SIG-M5 (cell line): ENCODE measurements at regions not wholly inside any gene's neighbourhood (a gene's known extent, or its start where the extent isn't known, plus 50 kb on each side); places are given as distances from the start of the nearest gene placed in this dataset.
"Not testable (repeated sequence)": the region's sequence is repeated elsewhere in the genome, so short reads cannot be mapped to it uniquely, and the experiment has no call there.

ENCODE experiments used
- DNase-seq: peaks from one replicate; lab custom pipeline; 2025; lab: John Stamatoyannopoulos, UW

GRCh38 chr21:35164971-35165483 lies 115.9 kb upstream of the RUNX1 start:
- no peak for DNase-seq

- no peak for DNase-seq
Measured at GRCh38 chr21:35164380-35164779, 115.3 kb upstream of the RUNX1 start.

GRCh38 chr21:35163411-35163810 lies 114.3 kb upstream of the RUNX1 start:
- DNase-seq: no peak

GRCh38 chr21:35162831-35163230 lies 113.7 kb upstream of the RUNX1 start:
- DNase-seq: no peak

GRCh38 chr21:35159881-35160280 lies 110.8 kb upstream of the RUNX1 start:
- no peak for DNase-seq

- not testable (repeated sequence) for DNase-seq
Measured at GRCh38 chr21:35157374-35157773, 108.3 kb upstream of the RUNX1 start.

- DNase-seq: no peak
Measured at GRCh38 chr21:35156293-35157278, 107.5 kb upstream of the RUNX1 start.

- no peak for DNase-seq
Measured at GRCh38 chr21:35154788-35155187, 105.7 kb upstream of the RUNX1 start.

- no peak for DNase-seq
Measured at GRCh38 chr21:35153671-35154070, 104.6 kb upstream of the RUNX1 start.

GRCh38 chr21:35150562-35151226 lies 101.6 kb upstream of the RUNX1 start:
- DNase-seq: no peak

GRCh38 chr21:35149698-35150097 lies 100.6 kb upstream of the RUNX1 start:
- DNase-seq: no peak

GRCh38 chr21:35147439-35147838 lies 98.3 kb upstream of the RUNX1 start:
- no peak for DNase-seq

- no peak for DNase-seq
Measured at GRCh38 chr21:35145626-35146233, 96.6 kb upstream of the RUNX1 start.

GRCh38 chr21:35144978-35145377 lies 95.9 kb upstream of the RUNX1 start:
- no peak for DNase-seq

GRCh38 chr21:35142036-35142815 lies 93.1 kb upstream of the RUNX1 start:
- DNase-seq: no peak

GRCh38 chr21:35139382-35139715 lies 90.2 kb upstream of the RUNX1 start:
- DNase-seq: no peak

- no peak for DNase-seq
Measured at GRCh38 chr21:35138665-35139381, 89.7 kb upstream of the RUNX1 start.

GRCh38 chr21:35136586-35137219 lies 87.6 kb upstream of the RUNX1 start:
- no peak for DNase-seq

GRCh38 chr21:35136106-35136505 lies 87.0 kb upstream of the RUNX1 start:
- no peak for DNase-seq

- DNase-seq: no peak
Measured at GRCh38 chr21:35135481-35135880, 86.4 kb upstream of the RUNX1 start.

GRCh38 chr21:35134309-35134708 lies 85.2 kb upstream of the RUNX1 start:
- DNase-seq: no peak
